Lung (tissue), 11 donors: ENCODE measurements at regions not wholly inside any gene's neighbourhood (a gene's known extent, or its start where the extent isn't known, plus 50 kb on each side); places are given as distances from the start of the nearest gene placed in this dataset.

ENCODE experiments used
- ATAC-seq: fragments of 200-7000 bp; cut with Tn5 transposase; one replicate; pipeline ENCODE4 v1.9.1; 2020; ENCODE audit warnings: moderate number of reproducible peaks; ENCODE audit not compliant: insufficient read depth, low FRiP score
- DNase-seq, 3 donors: peaks; one replicate each; pipeline ENCODE4 v3.0.0-alpha.2; 2013 to 2017
- H3K27ac ChIP-seq, 2 donors: one replicate each; pipeline ENCODE4 v1.5.1; 2013; ENCODE audit warnings: mild to moderate bottlenecking in 2 of 2, moderate library complexity in 2 of 2, control low read depth in 1 of 2, inconsistent platforms in 1 of 2, low read depth in 1 of 2, low read length in 1 of 2
- H3K27me3 ChIP-seq, 3 donors: one replicate each; pipeline ENCODE4 v1.5.1; 2013; ENCODE audit warnings: low read length in 2 of 3; ENCODE audit not compliant: control insufficient read depth in 3 of 3, insufficient read depth in 3 of 3
- H3K36me3 ChIP-seq, 4 donors: one replicate each; pipeline ENCODE4 v1.5.1; 2013; ENCODE audit warnings: low read length in 4 of 4, mild to moderate bottlenecking in 1 of 4, moderate library complexity in 1 of 4; ENCODE audit not compliant: control insufficient read depth in 4 of 4, insufficient read depth in 4 of 4
- H3K4me1 ChIP-seq, 5 donors: one replicate each; pipeline ENCODE4 v1.5.1; 2013; ENCODE audit warnings: low read length in 5 of 5, mild to moderate bottlenecking in 2 of 5, moderate library complexity in 1 of 5; ENCODE audit not compliant: control insufficient read depth in 5 of 5, insufficient read depth in 5 of 5
- H3K4me3 ChIP-seq: one replicate; pipeline ENCODE4 v1.5.1; 2013; ENCODE audit warnings: mild to moderate bottlenecking, control low read depth, moderate library complexity
- H3K9ac ChIP-seq, 2 donors: one replicate each; pipeline ENCODE4 v1.5.1; 2013; ENCODE audit warnings: low read length in 2 of 2, control low read depth in 1 of 2; ENCODE audit not compliant: insufficient read depth in 1 of 2
- H3K9me3 ChIP-seq, 4 donors: one replicate each; pipeline ENCODE4 v1.5.1; 2013; ENCODE audit warnings: low read length in 3 of 4, mild to moderate bottlenecking in 1 of 4, moderate library complexity in 1 of 4; ENCODE audit not compliant: control insufficient read depth in 4 of 4, insufficient read depth in 3 of 4
- WGBS, 2 donors: extraction: QIAGEN DNeasy Blood & Tissue Kit; methylation state at CpG; one replicate each; pipeline ENCODE4 v1.1.7; 2013; 5-methylcytosine and 5-hydroxymethylcytosine counted together
- TF ChIP-seq, protein P1 (sequence below): IDR thresholded peaks from 2 replicates; pipeline ENCODE4 v1.5.1; 2012; ENCODE audit warnings: mild to moderate bottlenecking; ENCODE audit errors: control extremely low read depth, extremely low read depth
- donor health status: control.
- donor health status: control.
- donor health status: Bipolar disorder and iron deficiency.
- donor health status: healthy.
- donor health status: DM: yes; HTN: yes; CAD: no.

DNA sequence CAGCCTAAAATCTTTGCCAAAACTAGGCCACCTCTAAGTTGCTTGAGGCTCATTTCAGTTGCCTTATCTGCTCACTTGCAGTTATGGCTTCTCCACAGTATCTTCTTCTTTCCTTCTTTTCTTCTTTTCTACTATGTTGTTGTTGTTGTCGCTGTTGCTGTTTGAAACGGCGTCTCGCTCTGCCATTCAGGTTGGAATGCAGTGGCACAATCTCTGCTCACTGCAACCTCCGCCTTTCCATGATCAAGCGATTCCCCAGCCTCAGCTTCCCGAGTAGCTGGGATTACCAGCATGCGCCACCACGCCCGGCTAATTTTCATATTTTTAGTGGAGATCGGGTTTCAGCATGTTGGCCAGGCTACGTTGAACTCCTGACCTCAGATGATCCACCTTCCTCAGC lies 210.8 kb upstream of the NR2F2 start:
- peaks cover 0 to 26% (median 0%) of the 10 kb centered on the region in 5 donors for H3K4me1 ChIP-seq
- no peak overlapping the region for H3K4me3 ChIP-seq
- no peak overlapping the region for H3K27ac ChIP-seq
- H3K9me3 ChIP-seq: no peaks in the 10 kb centered on the region
- H3K27me3 ChIP-seq: no peaks in the 10 kb centered on the region
- 86 to 88% methylated on average over 12 of the region's 12 CpGs for WGBS, 2 donors
- H3K9ac ChIP-seq: no peak overlapping the region
- H3K36me3 ChIP-seq: peaks cover 0 to 2% (median 0%) of the 10 kb centered on the region in 4 donors
- ATAC-seq (no peak), DNase-seq (no peak)
- TF ChIP-seq, protein P1, sequence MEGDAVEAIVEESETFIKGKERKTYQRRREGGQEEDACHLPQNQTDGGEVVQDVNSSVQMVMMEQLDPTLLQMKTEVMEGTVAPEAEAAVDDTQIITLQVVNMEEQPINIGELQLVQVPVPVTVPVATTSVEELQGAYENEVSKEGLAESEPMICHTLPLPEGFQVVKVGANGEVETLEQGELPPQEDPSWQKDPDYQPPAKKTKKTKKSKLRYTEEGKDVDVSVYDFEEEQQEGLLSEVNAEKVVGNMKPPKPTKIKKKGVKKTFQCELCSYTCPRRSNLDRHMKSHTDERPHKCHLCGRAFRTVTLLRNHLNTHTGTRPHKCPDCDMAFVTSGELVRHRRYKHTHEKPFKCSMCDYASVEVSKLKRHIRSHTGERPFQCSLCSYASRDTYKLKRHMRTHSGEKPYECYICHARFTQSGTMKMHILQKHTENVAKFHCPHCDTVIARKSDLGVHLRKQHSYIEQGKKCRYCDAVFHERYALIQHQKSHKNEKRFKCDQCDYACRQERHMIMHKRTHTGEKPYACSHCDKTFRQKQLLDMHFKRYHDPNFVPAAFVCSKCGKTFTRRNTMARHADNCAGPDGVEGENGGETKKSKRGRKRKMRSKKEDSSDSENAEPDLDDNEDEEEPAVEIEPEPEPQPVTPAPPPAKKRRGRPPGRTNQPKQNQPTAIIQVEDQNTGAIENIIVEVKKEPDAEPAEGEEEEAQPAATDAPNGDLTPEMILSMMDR: no peak

DNA sequence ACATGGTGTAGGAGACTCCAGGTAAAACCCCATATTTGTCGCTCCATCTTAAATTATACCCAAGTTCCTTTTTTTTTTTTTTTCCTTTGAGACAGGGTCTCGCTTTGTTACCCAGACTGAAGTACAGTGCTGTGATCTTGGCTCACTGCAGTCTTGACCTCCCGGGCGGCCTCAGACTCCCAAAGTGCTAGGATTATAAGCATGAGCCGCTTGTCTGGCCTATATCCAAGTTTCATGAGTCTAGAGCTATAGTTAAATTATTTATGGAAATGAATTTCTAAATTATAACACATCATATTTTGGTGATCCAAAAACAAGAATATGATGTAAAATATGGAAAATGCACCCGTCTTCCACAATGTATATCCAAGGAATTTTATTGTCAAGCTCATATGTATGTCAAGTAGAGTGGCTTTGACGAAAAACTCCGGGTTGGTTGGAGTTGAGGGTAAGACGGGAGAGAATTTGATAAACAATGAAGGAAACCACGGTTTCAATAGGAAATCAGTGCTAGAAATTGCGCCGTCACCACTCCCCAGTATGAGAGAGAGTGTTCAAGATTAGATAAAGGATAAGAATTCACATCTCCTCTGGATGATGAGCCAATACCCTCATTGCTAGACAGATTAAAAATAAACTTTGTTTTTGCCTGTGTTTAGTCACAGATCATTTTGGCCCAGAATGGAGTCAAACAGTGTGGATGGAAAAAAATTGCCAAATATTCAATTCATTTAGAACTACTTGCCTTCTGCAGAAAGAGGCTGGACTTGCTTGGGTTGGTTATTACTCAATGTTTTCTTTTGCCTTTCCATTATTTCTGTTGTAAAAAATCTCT lies 209.2 kb upstream of the NR2F2 start:
- Histone ChIP-seq H3K36me3 (peaks cover 0 to 7% (median 2%) of the 10 kb centered on the region in 4 donors), H3K9me3 (no peaks in the 10 kb centered on the region), H3K27me3 (no peaks in the 10 kb centered on the region), H3K9ac (no peak overlapping the region), H3K4me1 (peaks cover 0 to 22% (median 0%) of the 10 kb centered on the region in 5 donors), H3K27ac (no peak overlapping the region), H3K4me3 (no peak overlapping the region)
- ATAC-seq (no peak), DNase-seq (peak; percentile 60 to 89 (median 86))
- TF ChIP-seq, protein P1: no peak
- WGBS, 2 donors: 77 to 80% methylated on average over 12 of the region's 12 CpGs

DNA sequence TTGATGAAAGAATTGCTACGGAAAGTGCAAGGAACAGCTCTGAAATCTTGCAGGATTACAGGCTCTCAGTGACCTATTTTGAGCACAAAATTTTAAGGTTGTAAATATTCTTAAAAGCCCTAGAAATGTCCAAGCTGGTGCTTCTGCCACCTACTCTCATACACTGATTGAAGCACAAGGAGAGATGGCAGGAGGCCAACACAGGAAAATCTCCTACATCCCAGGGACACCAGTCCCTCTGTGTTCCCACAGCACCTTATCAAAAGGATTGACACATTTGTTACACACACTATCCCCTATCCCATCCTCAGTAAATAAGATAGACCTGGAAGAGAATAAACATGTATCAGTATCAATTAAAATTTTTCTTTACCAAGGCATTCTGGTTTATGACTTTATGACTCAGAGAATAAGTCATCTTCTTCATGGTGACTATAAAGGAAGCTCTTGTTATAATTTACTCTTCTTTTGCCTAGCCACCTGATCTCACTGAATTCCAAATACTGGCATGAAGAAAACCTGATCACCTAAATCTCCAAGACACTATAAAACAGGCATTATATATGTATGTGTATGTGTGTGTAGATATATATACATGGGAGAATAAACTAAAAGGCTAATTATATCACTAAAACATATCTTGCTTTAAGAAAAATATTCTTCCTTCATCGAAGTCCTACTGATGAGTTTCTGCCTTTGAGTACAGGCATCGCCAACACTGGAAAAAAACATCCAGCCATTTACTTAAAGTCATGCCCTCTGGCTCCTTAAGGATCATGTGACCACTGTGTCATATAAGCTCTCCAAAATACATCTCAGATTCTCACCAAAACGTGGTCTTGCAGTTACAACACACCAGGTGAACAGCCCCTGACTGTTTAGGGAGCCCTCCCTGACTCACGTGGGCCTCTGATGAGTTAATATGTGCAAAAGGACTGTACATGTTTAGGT lies 208.1 kb upstream of the NR2F2 start:
- H3K9ac ChIP-seq: no peak overlapping the region
- peaks cover 0 to 22% (median 0%) of the 10 kb centered on the region in 5 donors for H3K4me1 ChIP-seq
- no peak overlapping the region for H3K4me3 ChIP-seq
- ATAC-seq (no peak), DNase-seq (no peak)
- no peak overlapping the region for H3K27ac ChIP-seq
- peaks cover 0 to 7% (median 2%) of the 10 kb centered on the region in 4 donors for H3K36me3 ChIP-seq
- H3K9me3 ChIP-seq: no peaks in the 10 kb centered on the region
- H3K27me3 ChIP-seq: no peaks in the 10 kb centered on the region
- WGBS, 2 donors: 77 to 85% methylated on average over 5 of the region's 5 CpGs
- TF ChIP-seq, protein P1: no peak
